G401 (cell line): ENCODE measurements at regions not wholly inside any gene's neighbourhood (a gene's known extent, or its start where the extent isn't known, plus 50 kb on each side); places are given as distances from the start of the nearest gene placed in this dataset.

Experiments used
- DNase-seq: peaks from one replicate; pipeline ENCODE4 v3.0.0-alpha.2; 2015; ENCODE audit warnings: low spot score
- in situ Hi-C: cut with HindIII; loops from 2 replicates; pipeline ENCODE4 v1.10.0; 2016; ENCODE audit warnings: low sequenced_read_pairs, mixed read lengths

GRCh38 chr10:83310688-83311087 lies 828.6 kb upstream of the GHITM start:
- DNase-seq: no peak
- in situ Hi-C loops: no loop called here

GRCh38 chr10:83312570-83312969 lies 826.7 kb upstream of the GHITM start:
- DNase-seq: no peak
- in situ Hi-C loops: no loop called here

- no peak for DNase-seq
These were observed 806.6 kb upstream of the GHITM start for GRCh38 chr10:83332690-83333089.

GRCh38 chr10:83333566-83333965 lies 805.7 kb upstream of the GHITM start:
- in situ Hi-C loops: no loop called here
- no peak for DNase-seq

More at GRCh38 chr10:83332690-83333089, 806.6 kb upstream of the GHITM start:
- in situ Hi-C loops: no loop called here

GRCh38 chr10:83343676-83344075 lies 795.6 kb upstream of the GHITM start:
- no peak for DNase-seq
- in situ Hi-C loops: no loop called here

- in situ Hi-C loops: no loop called here
- DNase-seq: no peak
These were observed 792.9 kb upstream of the GHITM start for GRCh38 chr10:83346266-83346910.

- no peak for DNase-seq
- in situ Hi-C loops: no loop called here
These were observed 786.7 kb upstream of the GHITM start for GRCh38 chr10:83352588-83352987.

GRCh38 chr10:83354456-83354855 lies 784.9 kb upstream of the GHITM start:
- DNase-seq: no peak
- in situ Hi-C loops: no loop called here

- no peak for DNase-seq
- in situ Hi-C loops: no loop called here
These were observed 782.3 kb upstream of the GHITM start for GRCh38 chr10:83357004-83357403.

- in situ Hi-C loops: no loop called here
- no peak for DNase-seq
These were observed 781.7 kb upstream of the GHITM start for GRCh38 chr10:83357627-83358026.

GRCh38 chr10:83367036-83367435 lies 772.3 kb upstream of the GHITM start:
- in situ Hi-C loops: no loop called here
- DNase-seq: no peak

GRCh38 chr10:83371696-83372490 lies 767.4 kb upstream of the GHITM start:
- DNase-seq: no peak
- in situ Hi-C loops: no loop called here

- DNase-seq: no peak
- in situ Hi-C loops: no loop called here
These were observed 766.7 kb upstream of the GHITM start for GRCh38 chr10:83372646-83373045.

GRCh38 chr10:83373671-83374070 lies 765.6 kb upstream of the GHITM start:
- in situ Hi-C loops: no loop called here
- peak; percentile 9 for DNase-seq

- no peak for DNase-seq
- in situ Hi-C loops: no loop called here
These were observed 764.6 kb upstream of the GHITM start for GRCh38 chr10:83374741-83375140.

GRCh38 chr10:83375274-83375673 lies 764.0 kb upstream of the GHITM start:
- in situ Hi-C loops: no loop called here
- DNase-seq: no peak

- in situ Hi-C loops: no loop called here
These were observed 741.5 kb upstream of the GHITM start for GRCh38 chr10:83397806-83398205.

GRCh38 chr10:83410570-83410969 lies 728.7 kb upstream of the GHITM start:
- DNase-seq: no peak
- in situ Hi-C loops: no loop called here

More at GRCh38 chr10:83397806-83398205, 741.5 kb upstream of the GHITM start:
- no peak for DNase-seq

- in situ Hi-C loops: no loop called here
- no peak for DNase-seq
These were observed 714.0 kb upstream of the GHITM start for GRCh38 chr10:83425306-83425705.

- no peak for DNase-seq
- in situ Hi-C loops: no loop called here
These were observed 712.2 kb upstream of the GHITM start for GRCh38 chr10:83427101-83427500.
